ENCODE measurements at regions not wholly inside any gene's neighbourhood (a gene's known extent, or its start where the extent isn't known, plus 50 kb on each side); places are given as distances from the start of the nearest gene placed in this dataset.

DNA sequence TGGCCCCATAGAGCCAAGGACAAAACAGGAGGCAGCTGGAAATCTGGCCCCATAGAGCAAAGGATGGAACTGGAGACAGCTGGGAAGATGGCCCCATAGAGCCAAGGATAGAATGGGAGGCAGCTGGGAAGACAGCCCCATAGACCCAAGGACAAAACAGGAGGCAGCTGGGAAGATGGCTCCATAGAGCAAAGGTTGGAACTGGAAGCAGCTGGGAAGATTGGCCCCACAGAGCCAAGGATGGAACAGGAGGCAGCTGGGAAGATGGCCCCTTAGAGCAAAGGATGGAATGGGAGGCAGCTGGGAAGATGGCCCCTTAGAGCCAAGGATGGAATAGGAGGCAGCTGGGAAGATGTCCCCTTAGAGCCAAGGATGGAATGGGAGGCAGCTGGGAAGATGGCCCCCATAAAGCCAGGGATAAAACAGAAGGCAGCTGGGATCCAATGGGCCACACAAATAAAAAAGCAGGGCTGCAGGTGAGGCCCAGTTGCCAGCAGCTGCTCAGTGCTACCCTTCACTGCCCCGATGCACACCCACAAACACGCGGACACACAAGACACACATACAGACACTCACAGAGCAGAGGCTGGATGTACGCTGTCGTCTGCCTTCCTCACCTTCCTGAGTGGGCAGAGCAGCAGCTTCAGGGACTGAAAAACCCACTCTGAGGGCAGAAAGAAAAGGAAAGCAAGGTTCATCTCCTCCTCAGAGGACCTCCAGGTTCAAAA lies 505.4 kb upstream of the MYT1L start:
- Histone ChIP-seq H3K36me3 (ENCODE audit: insufficient read depth, low read length) (no peaks in the 10 kb centered on the region), H3K9me3 (ENCODE audit: low read length) (no peaks in the 10 kb centered on the region), H3K9ac (ENCODE audit: low read length) (no peak overlapping the region), H3K27ac (ENCODE audit: low read depth, low read length) (no peak overlapping the region), H3K4me3 (ENCODE audit: low read depth in 1 of 2, low read length in 2 of 2) (no peak overlapping the region), H3K4me1 (ENCODE audit: insufficient read depth, low read length) (no peaks in the 10 kb centered on the region), H3K27me3 (ENCODE audit: control insufficient read depth in 1 of 2, insufficient read depth in 2 of 2, low read length in 2 of 2) (no peaks in the 10 kb centered on the region)

DNA sequence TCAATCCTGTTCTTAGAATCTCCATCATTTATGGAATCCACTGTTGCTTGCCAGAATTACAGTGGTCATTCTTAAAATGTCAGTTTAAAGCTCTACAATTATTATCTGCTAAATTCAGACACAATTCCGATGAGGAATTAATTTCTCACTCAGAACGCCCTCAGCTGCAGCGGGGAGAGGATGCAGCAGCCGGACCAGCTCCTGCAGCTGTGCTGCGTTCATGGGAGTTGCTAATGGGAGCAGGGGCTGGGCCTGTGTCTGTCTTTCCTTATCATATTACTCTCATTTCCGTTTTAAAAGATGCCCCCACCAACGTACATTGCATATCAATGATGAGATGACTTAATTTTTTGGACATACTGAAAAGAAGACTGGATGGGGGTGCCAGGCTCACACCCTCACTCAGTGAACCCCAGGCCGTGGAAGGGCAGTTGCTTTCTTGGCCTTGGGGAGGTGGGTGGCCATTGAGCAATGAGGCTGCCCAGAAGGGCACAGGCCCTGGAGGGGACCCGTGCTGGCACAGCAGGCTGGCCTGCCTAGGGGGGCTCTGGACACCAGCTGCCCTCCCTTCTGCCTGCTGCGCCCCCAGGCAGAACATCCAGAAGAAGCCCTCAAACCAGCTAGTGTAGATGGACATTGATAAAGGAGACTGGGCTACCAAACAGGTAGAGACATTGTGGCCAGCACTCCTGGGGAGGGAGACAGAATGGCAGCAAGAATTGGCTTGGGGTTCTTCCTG lies 503.6 kb upstream of the MYT1L start:
- H3K36me3 ChIP-seq (ENCODE audit: insufficient read depth, low read length), result no peaks in the 10 kb centered on the region
- H3K4me1 ChIP-seq (ENCODE audit: insufficient read depth, low read length), result no peaks in the 10 kb centered on the region
- no peak overlapping the region for H3K27ac ChIP-seq (ENCODE audit: low read depth, low read length)
- H3K27me3 ChIP-seq (ENCODE audit: control insufficient read depth in 1 of 2, insufficient read depth in 2 of 2, low read length in 2 of 2), result no peaks in the 10 kb centered on the region
- H3K9me3 ChIP-seq (ENCODE audit: low read length), result no peaks in the 10 kb centered on the region
- H3K4me3 ChIP-seq (ENCODE audit: low read depth in 1 of 2, low read length in 2 of 2), result no peak overlapping the region
- no peak overlapping the region for H3K9ac ChIP-seq (ENCODE audit: low read length)

- Histone ChIP-seq H3K4me3 (ENCODE audit: low read depth in 1 of 2, low read length in 2 of 2) (no peak overlapping the region), H3K27ac (ENCODE audit: low read depth, low read length) (no peak overlapping the region), H3K9ac (ENCODE audit: low read length) (no peak overlapping the region)
Observed at GRCh38 chr2:2834105-2834504, 503.0 kb upstream of the MYT1L start.

DNA sequence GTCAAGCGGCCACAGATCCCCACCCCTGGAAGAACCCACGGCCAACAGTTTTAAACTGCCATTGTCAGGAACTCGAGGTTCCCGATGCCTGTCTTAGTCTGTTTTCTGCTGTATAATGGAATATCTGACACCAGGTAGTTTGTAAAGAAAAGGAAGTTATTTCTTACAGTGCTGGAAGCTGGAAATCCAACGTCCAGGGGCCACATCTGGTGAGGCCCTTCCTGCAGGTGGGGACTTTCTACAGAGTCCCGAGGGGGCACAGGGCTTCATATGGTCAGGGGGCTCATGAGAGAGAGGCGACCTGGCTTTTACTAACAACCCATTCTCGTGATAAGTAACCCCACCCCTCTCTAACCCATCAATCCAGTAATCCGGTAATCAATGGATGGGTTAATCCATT lies 501.6 kb upstream of the MYT1L start:
- Histone ChIP-seq H3K27me3 (ENCODE audit: control insufficient read depth in 1 of 2, insufficient read depth in 2 of 2, low read length in 2 of 2) (no peaks in the 10 kb centered on the region), H3K4me3 (ENCODE audit: low read depth in 1 of 2, low read length in 2 of 2) (no peak overlapping the region), H3K4me1 (ENCODE audit: insufficient read depth, low read length) (no peaks in the 10 kb centered on the region), H3K27ac (ENCODE audit: low read depth, low read length) (no peak overlapping the region), H3K36me3 (ENCODE audit: insufficient read depth, low read length) (no peaks in the 10 kb centered on the region), H3K9me3 (ENCODE audit: low read length) (no peaks in the 10 kb centered on the region), H3K9ac (ENCODE audit: low read length) (no peak overlapping the region)

More at GRCh38 chr2:2834105-2834504, 503.0 kb upstream of the MYT1L start:
- no peaks in the 10 kb centered on the region for H3K27me3 ChIP-seq (ENCODE audit: control insufficient read depth in 1 of 2, insufficient read depth in 2 of 2, low read length in 2 of 2)
- H3K4me1 ChIP-seq (ENCODE audit: insufficient read depth, low read length), result no peaks in the 10 kb centered on the region
- no peaks in the 10 kb centered on the region for H3K36me3 ChIP-seq (ENCODE audit: insufficient read depth, low read length)
- no peaks in the 10 kb centered on the region for H3K9me3 ChIP-seq (ENCODE audit: low read length)

- Histone ChIP-seq H3K27ac (ENCODE audit: low read depth, low read length) (no peak overlapping the region), H3K4me3 (ENCODE audit: low read depth in 1 of 2, low read length in 2 of 2) (no peak overlapping the region), H3K9me3 (ENCODE audit: low read length) (no peaks in the 10 kb centered on the region), H3K9ac (ENCODE audit: low read length) (no peak overlapping the region), H3K4me1 (ENCODE audit: insufficient read depth, low read length) (no peaks in the 10 kb centered on the region), H3K36me3 (ENCODE audit: insufficient read depth, low read length) (no peaks in the 10 kb centered on the region), H3K27me3 (ENCODE audit: control insufficient read depth in 1 of 2, insufficient read depth in 2 of 2, low read length in 2 of 2) (no peaks in the 10 kb centered on the region)
Observed at GRCh38 chr2:2831633-2832032, 500.6 kb upstream of the MYT1L start.

DNA sequence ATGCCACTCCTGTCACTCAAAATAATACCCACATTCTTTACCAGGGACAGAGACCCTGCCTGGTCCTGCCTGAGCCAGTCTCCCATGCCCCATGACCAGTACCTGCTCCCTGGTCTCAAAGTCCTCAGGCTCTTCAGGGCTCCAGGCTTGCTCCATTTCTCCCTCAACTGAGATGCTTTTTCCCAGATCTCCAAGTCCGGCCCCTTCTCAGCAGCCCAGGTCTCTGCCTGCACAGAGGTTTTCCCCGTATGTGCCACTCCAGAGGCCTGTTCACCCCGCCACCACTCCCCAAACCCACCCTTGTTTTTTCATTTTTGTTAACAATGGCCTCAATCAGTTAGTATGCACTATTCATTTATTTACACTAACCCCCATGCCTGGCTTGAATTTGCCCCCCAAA lies 499.5 kb upstream of the MYT1L start:
- H3K9me3 ChIP-seq (ENCODE audit: low read length), result no peaks in the 10 kb centered on the region
- H3K9ac ChIP-seq (ENCODE audit: low read length), result no peak overlapping the region
- H3K27me3 ChIP-seq (ENCODE audit: control insufficient read depth in 1 of 2, insufficient read depth in 2 of 2, low read length in 2 of 2), result no peaks in the 10 kb centered on the region
- H3K4me3 ChIP-seq (ENCODE audit: low read depth in 1 of 2, low read length in 2 of 2), result no peak overlapping the region
- H3K4me1 ChIP-seq (ENCODE audit: insufficient read depth, low read length), result no peaks in the 10 kb centered on the region
- no peak overlapping the region for H3K27ac ChIP-seq (ENCODE audit: low read depth, low read length)
- H3K36me3 ChIP-seq (ENCODE audit: insufficient read depth, low read length), result no peaks in the 10 kb centered on the region

DNA sequence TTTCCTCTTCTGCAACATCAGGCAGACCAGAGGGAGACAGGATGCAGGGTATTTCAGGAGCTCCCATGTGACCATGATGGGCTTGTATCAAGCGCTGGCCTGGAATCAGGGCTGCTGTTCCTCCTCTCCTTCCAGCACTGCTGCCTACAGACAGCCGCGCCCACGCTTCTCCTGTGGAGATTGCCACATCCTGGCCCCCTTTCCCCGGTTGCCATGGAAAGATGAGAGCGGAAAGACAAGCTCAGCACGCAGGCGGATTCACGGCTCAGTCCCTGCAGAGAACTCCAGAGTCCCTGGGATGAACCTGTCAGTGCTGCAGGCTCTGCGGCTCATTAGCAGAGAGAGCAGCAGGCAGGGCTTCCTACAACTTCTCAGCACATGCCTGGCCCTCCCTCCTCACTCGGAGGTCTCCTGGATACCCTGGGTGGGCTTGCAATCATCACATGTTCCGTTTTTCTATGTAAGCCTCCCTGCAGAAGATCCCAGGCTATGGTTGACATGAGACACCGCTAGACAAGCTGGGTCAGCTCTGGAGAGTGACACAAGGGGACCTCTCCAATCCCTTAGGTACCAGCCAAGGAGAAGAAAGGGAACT lies 497.8 kb upstream of the MYT1L start:
- no peaks in the 10 kb centered on the region for H3K36me3 ChIP-seq (ENCODE audit: insufficient read depth, low read length)
- no peak overlapping the region for H3K27ac ChIP-seq (ENCODE audit: low read depth, low read length)
- no peak overlapping the region for H3K4me3 ChIP-seq (ENCODE audit: low read depth in 1 of 2, low read length in 2 of 2)
- H3K4me1 ChIP-seq (ENCODE audit: insufficient read depth, low read length), result no peaks in the 10 kb centered on the region
- H3K9ac ChIP-seq (ENCODE audit: low read length), result no peak overlapping the region
- H3K9me3 ChIP-seq (ENCODE audit: low read length), result no peaks in the 10 kb centered on the region
- H3K27me3 ChIP-seq (ENCODE audit: control insufficient read depth in 1 of 2, insufficient read depth in 2 of 2, low read length in 2 of 2), result no peaks in the 10 kb centered on the region

DNA sequence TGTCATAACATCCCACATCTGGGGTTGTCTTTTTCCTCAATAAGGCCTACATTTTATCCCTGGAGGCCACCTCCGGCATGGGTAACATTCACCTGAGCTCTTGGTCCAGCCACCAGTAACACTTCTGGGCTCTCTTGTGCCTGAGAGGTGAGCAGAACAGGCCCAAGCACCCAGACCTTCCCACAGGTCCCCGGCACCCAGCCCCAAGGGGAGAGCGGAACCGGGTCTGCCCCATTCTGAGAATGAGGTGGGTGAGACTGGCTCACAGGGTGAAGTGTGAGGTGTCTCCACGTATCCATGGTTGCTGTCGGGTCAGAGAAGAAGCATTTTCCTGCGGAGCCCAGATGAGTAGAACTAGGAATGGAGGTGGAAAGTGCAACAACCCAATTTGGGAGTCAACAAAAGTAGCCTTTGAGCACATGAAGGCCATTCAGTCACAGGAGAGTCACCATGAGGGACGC lies 496.7 kb upstream of the MYT1L start:
- no peak overlapping the region for H3K27ac ChIP-seq (ENCODE audit: low read depth, low read length)
- H3K36me3 ChIP-seq (ENCODE audit: insufficient read depth, low read length), result no peaks in the 10 kb centered on the region
- no peak overlapping the region for H3K9ac ChIP-seq (ENCODE audit: low read length)
- no peak overlapping the region for H3K4me3 ChIP-seq (ENCODE audit: low read depth in 1 of 2, low read length in 2 of 2)
- no peaks in the 10 kb centered on the region for H3K9me3 ChIP-seq (ENCODE audit: low read length)
- no peaks in the 10 kb centered on the region for H3K27me3 ChIP-seq (ENCODE audit: control insufficient read depth in 1 of 2, insufficient read depth in 2 of 2, low read length in 2 of 2)
- no peaks in the 10 kb centered on the region for H3K4me1 ChIP-seq (ENCODE audit: insufficient read depth, low read length)

GRCh38 chr2:2827046-2827636 lies 496.1 kb upstream of the MYT1L start:
- Histone ChIP-seq H3K9me3 (ENCODE audit: low read length) (no peaks in the 10 kb centered on the region), H3K27ac (ENCODE audit: low read depth, low read length) (no peak overlapping the region), H3K36me3 (ENCODE audit: insufficient read depth, low read length) (no peaks in the 10 kb centered on the region), H3K9ac (ENCODE audit: low read length) (no peak overlapping the region), H3K4me3 (ENCODE audit: low read depth in 1 of 2, low read length in 2 of 2) (no peak overlapping the region), H3K27me3 (ENCODE audit: control insufficient read depth in 1 of 2, insufficient read depth in 2 of 2, low read length in 2 of 2) (no peaks in the 10 kb centered on the region), H3K4me1 (ENCODE audit: insufficient read depth, low read length) (no peaks in the 10 kb centered on the region)

- Histone ChIP-seq H3K27ac (ENCODE audit: low read depth, low read length) (no peak overlapping the region), H3K36me3 (ENCODE audit: insufficient read depth, low read length) (no peaks in the 10 kb centered on the region), H3K9ac (ENCODE audit: low read length) (no peak overlapping the region), H3K4me1 (ENCODE audit: insufficient read depth, low read length) (no peaks in the 10 kb centered on the region), H3K9me3 (ENCODE audit: low read length) (no peaks in the 10 kb centered on the region), H3K4me3 (ENCODE audit: low read depth in 1 of 2, low read length in 2 of 2) (no peak overlapping the region), H3K27me3 (ENCODE audit: control insufficient read depth in 1 of 2, insufficient read depth in 2 of 2, low read length in 2 of 2) (no peaks in the 10 kb centered on the region)
Observed at GRCh38 chr2:2826621-2827020, 495.5 kb upstream of the MYT1L start.

GRCh38 chr2:2826209-2826551 lies 495.1 kb upstream of the MYT1L start:
- H3K4me1 ChIP-seq (ENCODE audit: insufficient read depth, low read length), result no peaks in the 10 kb centered on the region
- no peaks in the 10 kb centered on the region for H3K36me3 ChIP-seq (ENCODE audit: insufficient read depth, low read length)
- H3K27me3 ChIP-seq (ENCODE audit: control insufficient read depth in 1 of 2, insufficient read depth in 2 of 2, low read length in 2 of 2), result no peaks in the 10 kb centered on the region
- no peak overlapping the region for H3K4me3 ChIP-seq (ENCODE audit: low read depth in 1 of 2, low read length in 2 of 2)
- no peak overlapping the region for H3K27ac ChIP-seq (ENCODE audit: low read depth, low read length)
- H3K9me3 ChIP-seq (ENCODE audit: low read length), result no peaks in the 10 kb centered on the region
- no peak overlapping the region for H3K9ac ChIP-seq (ENCODE audit: low read length)

Data from muscle layer of colon (tissue), 2 donors.